Gastrocnemius medialis (tissue), 4 donors: ENCODE measurements at regions not wholly inside any gene's neighbourhood (a gene's known extent, or its start where the extent isn't known, plus 50 kb on each side); places are given as distances from the start of the nearest gene placed in this dataset.

Experiments used
- ATAC-seq, 2 donors: fragments of 150-250 bp; one replicate each; pipeline ENCODE4 v1.9.1; 2016
- DNase-seq, 2 donors: peaks; one replicate each; pipeline ENCODE4 v3.0.0-alpha.2; 2019
- H3K27ac ChIP-seq, 4 donors: fragments of 200-600 bp; sonication (generic); 1 replicate in 1 of 4; 2 replicates in 3 of 4; pipeline ENCODE4 v1.5.1; 2016 to 2018; ENCODE audit warnings: mild to moderate bottlenecking in 2 of 4, moderate library complexity in 1 of 4
- H3K27me3 ChIP-seq, 3 donors: fragments of 200-600 bp; sonication (generic) in 2 of 3; 1 replicate in 1 of 3; 2 replicates in 2 of 3; pipeline versions ENCODE4 v1.5.1 to v1.6.0; 2016 to 2019; ENCODE audit warnings: mild to moderate bottlenecking in 1 of 3, moderate library complexity in 1 of 3
- H3K36me3 ChIP-seq, 2 donors: fragments of 200-600 bp; sonication (generic) in 1 of 2; one replicate each; pipeline ENCODE4 v1.5.1; 2017 to 2018
- H3K4me1 ChIP-seq, 2 donors: fragments of 200-600 bp; sonication (generic) in 1 of 2; one replicate each; pipeline ENCODE4 v1.5.1; 2016 to 2017; ENCODE audit warnings: mild to moderate bottlenecking in 2 of 2
- H3K4me3 ChIP-seq, 4 donors: fragments of 200-600 bp; sonication (generic) in 3 of 4; 1 replicate in 1 of 4; 2 replicates in 3 of 4; pipeline ENCODE4 v1.5.1; 2016 to 2019; ENCODE audit warnings: mild to moderate bottlenecking in 2 of 4
- H3K9me3 ChIP-seq, 3 donors: fragments of 200-600 bp; sonication (generic) in 2 of 3; 1 replicate in 1 of 3; 2 replicates in 2 of 3; pipeline ENCODE4 v1.5.1; 2016 to 2019
- CTCF ChIP-seq, 5 experiments: fragments of 450-650 bp in 3 of 5; fragments of 200-600 bp in 2 of 5; sonication (generic) in 2 of 5; IDR thresholded peaks in 4 of 5; conservative IDR thresholded peaks in 1 of 5; 1 replicate in 4 of 5; 2 replicates in 1 of 5; pipeline ENCODE4 v1.5.1; 2016 to 2019; ENCODE audit warnings: antibody characterized with exemption in 5 of 5, mild to moderate bottlenecking in 3 of 5, moderate library complexity in 3 of 5
- POLR2A ChIP-seq, 2 donors: fragments of 450-650 bp; IDR thresholded peaks; one replicate each; pipeline ENCODE4 v1.6.1; 2017; ENCODE audit warnings: antibody characterized with exemption in 2 of 2, mild to moderate bottlenecking in 2 of 2, moderate library complexity in 2 of 2
- in situ Hi-C, 4 donors: fragments of 200-750 bp; cut with MboI; loops; one replicate each; pipeline versions ENCODE4 v1.15.0 to v1.8.0; 2017; ENCODE audit warnings: low sequenced_read_pairs in 4 of 4
- intact Hi-C: fragments of 100-400 bp; cut with DNase I; formaldehyde crosslinking; loops from one replicate; pipeline ENCODE4 v1.15.1; 2023; ENCODE audit warnings: low total_unique reads

GRCh38 chr3:31438742-31439141 lies 94.0 kb upstream of the STT3B start:
- intact Hi-C loops (no loop called here), in situ Hi-C loops (no loop called here)
- H3K27ac ChIP-seq, result no peak overlapping the region
- TF ChIP-seq CTCF (IDR thresholded peaks at IDR 0.05 in 4 of 5, conservative IDR thresholded peaks at IDR 0.05 in 1 of 5) (no peak), POLR2A (IDR thresholded peaks at IDR 0.05) (no peak)
- no peak overlapping the region for H3K4me3 ChIP-seq
- DNase-seq (no peak), ATAC-seq (no peak)
- no peaks in the 10 kb centered on the region for H3K9me3 ChIP-seq
- no peaks in the 10 kb centered on the region for H3K27me3 ChIP-seq
- no peaks in the 10 kb centered on the region for H3K4me1 ChIP-seq
- H3K36me3 ChIP-seq, result no peaks in the 10 kb centered on the region

GRCh38 chr3:31439890-31440750 lies 92.6 kb upstream of the STT3B start:
- no peak for ATAC-seq
- Histone ChIP-seq H3K9me3 (no peaks in the 10 kb centered on the region), H3K4me3 (no peak overlapping the region), H3K36me3 (no peaks in the 10 kb centered on the region), H3K27ac (no peak overlapping the region), H3K27me3 (no peaks in the 10 kb centered on the region), H3K4me1 (no peaks in the 10 kb centered on the region)
- intact Hi-C loops (no loop called here), in situ Hi-C loops (no loop called here)
- no peak for DNase-seq
- no peak for TF ChIP-seq POLR2A (IDR thresholded peaks at IDR 0.05)
- TF ChIP-seq CTCF (IDR thresholded peaks at IDR 0.05 in 4 of 5, conservative IDR thresholded peaks at IDR 0.05 in 1 of 5), result no peak

- Histone ChIP-seq H3K4me1 (no peaks in the 10 kb centered on the region), H3K4me3 (no peak overlapping the region), H3K27ac (no peak overlapping the region), H3K36me3 (no peaks in the 10 kb centered on the region), H3K27me3 (no peaks in the 10 kb centered on the region), H3K9me3 (no peaks in the 10 kb centered on the region)
- DNase-seq (no peak), ATAC-seq (no peak)
- in situ Hi-C loops (no loop called here), intact Hi-C loops (no loop called here)
- no peak for TF ChIP-seq POLR2A (IDR thresholded peaks at IDR 0.05)
- no peak for TF ChIP-seq CTCF (IDR thresholded peaks at IDR 0.05 in 4 of 5, conservative IDR thresholded peaks at IDR 0.05 in 1 of 5)
These were observed 91.8 kb upstream of the STT3B start for GRCh38 chr3:31440878-31441277.

GRCh38 chr3:31442755-31443154 lies 90.0 kb upstream of the STT3B start:
- DNase-seq (no peak), ATAC-seq (no peak)
- no peak for TF ChIP-seq CTCF (IDR thresholded peaks at IDR 0.05 in 4 of 5, conservative IDR thresholded peaks at IDR 0.05 in 1 of 5)
- TF ChIP-seq POLR2A (IDR thresholded peaks at IDR 0.05), result no peak
- in situ Hi-C loops (no loop called here), intact Hi-C loops (no loop called here)
- H3K4me3 ChIP-seq, result no peak overlapping the region
- H3K27ac ChIP-seq, result no peak overlapping the region
- no peaks in the 10 kb centered on the region for H3K27me3 ChIP-seq
- H3K9me3 ChIP-seq, result no peaks in the 10 kb centered on the region
- H3K4me1 ChIP-seq, result no peaks in the 10 kb centered on the region
- no peaks in the 10 kb centered on the region for H3K36me3 ChIP-seq
